ENCODE measurements at regions not wholly inside any gene's neighbourhood (a gene's known extent, or its start where the extent isn't known, plus 50 kb on each side); places are given as distances from the start of the nearest gene placed in this dataset.

DNA sequence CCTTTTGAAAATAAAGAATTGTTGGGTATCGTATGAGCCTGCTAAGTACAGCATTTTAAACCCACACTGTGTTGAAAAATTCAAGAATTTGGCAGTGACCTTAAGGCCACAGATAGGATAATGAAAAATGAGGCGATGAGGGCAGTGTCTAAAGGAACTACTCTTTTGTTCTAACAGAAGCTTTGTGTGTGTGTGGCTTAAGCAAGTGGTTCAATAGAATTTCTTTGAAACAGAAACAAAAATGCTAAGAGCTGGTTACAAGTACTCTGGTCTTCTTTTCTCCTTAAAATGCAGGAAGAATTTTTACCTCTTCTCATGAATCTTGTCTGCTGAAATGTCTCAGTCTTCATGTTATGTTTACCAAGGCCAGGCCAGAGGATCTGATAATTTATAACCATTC lies 279.5 kb downstream of the ZNF536 start:
- TF ChIP-seq GATA2 (IDR thresholded peaks at IDR 0.05; ENCODE audit: low read depth, low read length): no peak
- no peak for TF ChIP-seq GATA3 (IDR thresholded peaks at IDR 0.05; ENCODE audit: low read depth, low read length)
